ENCODE measurements at regions not wholly inside any gene's neighbourhood (a gene's known extent, or its start where the extent isn't known, plus 50 kb on each side); places are given as distances from the start of the nearest gene placed in this dataset.

- CTCF ChIA-PET = interaction anchor here (0.8 kb wide), 1 partner anchor 118 kb away, joined by 3 read pairs; no protein-coding TSS in a partner anchor
- no peak overlapping the region for H3K4me2 ChIP-seq
- H3K4me3 ChIP-seq = no peak overlapping the region
- no peaks in the 10 kb centered on the region for H3K4me1 ChIP-seq
- DNase-seq (ENCODE audit: low read depth in 1 of 2, low spot score in 1 of 2) (no peak), ATAC-seq (peak; percentile 68 to 77; a peak in 4 of 6 replicates), FAIRE-seq (no peak)
- no peaks in the 10 kb centered on the region; the same call in 2 of the 3 replicates for H3K9me3 ChIP-seq
- WGBS (ENCODE audit: missing lambda C conversion rate) = 56% methylated on average over 2 of the region's 2 CpGs
- H3K27ac ChIP-seq = no peak overlapping the region
- POLR2A ChIA-PET = no interaction called here
- TF ChIP-seq HOXA7 (CRISPR knock-in tag; IDR thresholded peaks at IDR 0.05) = no peak
- no peak for TF ChIP-seq CEBPB (IDR thresholded peaks at IDR 0.05)
- no peak for TF ChIP-seq MYC (IDR thresholded peaks at IDR 0.05; ENCODE audit: borderline replicate concordance, low read length)
- TF ChIP-seq, protein P1, sequence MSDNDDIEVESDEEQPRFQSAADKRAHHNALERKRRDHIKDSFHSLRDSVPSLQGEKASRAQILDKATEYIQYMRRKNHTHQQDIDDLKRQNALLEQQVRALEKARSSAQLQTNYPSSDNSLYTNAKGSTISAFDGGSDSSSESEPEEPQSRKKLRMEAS (IDR thresholded peaks at IDR 0.05) = no peak
- no peak for TF ChIP-seq E2F6 (IDR thresholded peaks at IDR 0.05; ENCODE audit: borderline replicate concordance, low read depth)
- TF ChIP-seq RNF2 (IDR thresholded peaks at IDR 0.05; ENCODE audit: borderline replicate concordance, low read depth) = no peak
- TF ChIP-seq MAZ (IDR thresholded peaks at IDR 0.05; ENCODE audit: borderline replicate concordance, low read depth, low read length) = no peak
- no peak for TF ChIP-seq RAD21 (conservative IDR thresholded peaks at IDR 0.05 in 1 of 2, IDR thresholded peaks at IDR 0.05 in 1 of 2)
- TF ChIP-seq TP53 (CRISPR knock-in tag; IDR thresholded peaks at IDR 0.05) = no peak
- TF ChIP-seq, protein P2, sequence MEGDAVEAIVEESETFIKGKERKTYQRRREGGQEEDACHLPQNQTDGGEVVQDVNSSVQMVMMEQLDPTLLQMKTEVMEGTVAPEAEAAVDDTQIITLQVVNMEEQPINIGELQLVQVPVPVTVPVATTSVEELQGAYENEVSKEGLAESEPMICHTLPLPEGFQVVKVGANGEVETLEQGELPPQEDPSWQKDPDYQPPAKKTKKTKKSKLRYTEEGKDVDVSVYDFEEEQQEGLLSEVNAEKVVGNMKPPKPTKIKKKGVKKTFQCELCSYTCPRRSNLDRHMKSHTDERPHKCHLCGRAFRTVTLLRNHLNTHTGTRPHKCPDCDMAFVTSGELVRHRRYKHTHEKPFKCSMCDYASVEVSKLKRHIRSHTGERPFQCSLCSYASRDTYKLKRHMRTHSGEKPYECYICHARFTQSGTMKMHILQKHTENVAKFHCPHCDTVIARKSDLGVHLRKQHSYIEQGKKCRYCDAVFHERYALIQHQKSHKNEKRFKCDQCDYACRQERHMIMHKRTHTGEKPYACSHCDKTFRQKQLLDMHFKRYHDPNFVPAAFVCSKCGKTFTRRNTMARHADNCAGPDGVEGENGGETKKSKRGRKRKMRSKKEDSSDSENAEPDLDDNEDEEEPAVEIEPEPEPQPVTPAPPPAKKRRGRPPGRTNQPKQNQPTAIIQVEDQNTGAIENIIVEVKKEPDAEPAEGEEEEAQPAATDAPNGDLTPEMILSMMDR (IDR thresholded peaks at IDR 0.05) = no peak
- TF ChIP-seq CHD2 (IDR thresholded peaks at IDR 0.05; ENCODE audit: low read length, partially characterized antibody) = no peak
- no peak for TF ChIP-seq SREBF2 (IDR thresholded peaks at IDR 0.05)
Measured at GRCh38 chr2:118661179-118661578, 186.3 kb downstream of the EN1 start.

GRCh38 chr2:118658596-118659198 is 188.8 kb downstream of the EN1 start:
- ATAC-seq (no peak), DNase-seq (ENCODE audit: low read depth in 1 of 2, low spot score in 1 of 2) (no peak), FAIRE-seq (no peak)
- Histone ChIP-seq H3K4me2 (no peak overlapping the region), H3K4me1 (no peaks in the 10 kb centered on the region), H3K4me3 (no peak overlapping the region), H3K9me3 (no peaks in the 10 kb centered on the region; the same call in 2 of the 3 replicates), H3K27ac (no peak overlapping the region)
- CTCF ChIA-PET = no interaction called here
- WGBS (ENCODE audit: missing lambda C conversion rate) = 49% methylated on average over 3 of the region's 3 CpGs
- POLR2A ChIA-PET = no interaction called here
- TF ChIP-seq ZC3H11A (IDR thresholded peaks at IDR 0.05) (no peak), PHF8 (IDR thresholded peaks at IDR 0.05; ENCODE audit: borderline replicate concordance, low read depth) (no peak), TFCP2L1 (CRISPR knock-in tag; IDR thresholded peaks at IDR 0.05) (no peak), HOXB5 (CRISPR knock-in tag; IDR thresholded peaks at IDR 0.05) (no peak), RNF2 (IDR thresholded peaks at IDR 0.05; ENCODE audit: borderline replicate concordance, low read depth) (no peak), HOXA7 (CRISPR knock-in tag; IDR thresholded peaks at IDR 0.05) (no peak), HEYL (CRISPR knock-in tag; IDR thresholded peaks at IDR 0.05) (no peak), ATOH8 (CRISPR knock-in tag; IDR thresholded peaks at IDR 0.05; ENCODE audit: low read depth) (no peak), FOXS1 (CRISPR knock-in tag; IDR thresholded peaks at IDR 0.05) (no peak), HDAC2 (IDR thresholded peaks at IDR 0.05) (no peak), POLR2AphosphoS2 (conservative IDR thresholded peaks at IDR 0.05; ENCODE audit: low read length) (no peak), ELK1 (IDR thresholded peaks at IDR 0.05; ENCODE audit: low read depth, low read length) (no peak), ZSCAN20 (CRISPR knock-in tag; IDR thresholded peaks at IDR 0.05) (no peak), NFE2L2 (conservative IDR thresholded peaks at IDR 0.05; ENCODE audit: low read length) (no peak), FOSB (CRISPR knock-in tag; IDR thresholded peaks at IDR 0.05) (no peak), CHD2 (IDR thresholded peaks at IDR 0.05; ENCODE audit: low read length, partially characterized antibody) (no peak), E2F6 (IDR thresholded peaks at IDR 0.05; ENCODE audit: borderline replicate concordance, low read depth) (no peak), CBX2 (IDR thresholded peaks at IDR 0.05; ENCODE audit: borderline replicate concordance, low read depth) (no peak), MAZ (IDR thresholded peaks at IDR 0.05; ENCODE audit: borderline replicate concordance, low read depth, low read length) (no peak)
- TF ChIP-seq, protein P1 (IDR thresholded peaks at IDR 0.05) = no peak
